Right lung (tissue), 2 donors: ENCODE measurements at regions not wholly inside any gene's neighbourhood (a gene's known extent, or its start where the extent isn't known, plus 50 kb on each side); places are given as distances from the start of the nearest gene placed in this dataset.

Experiments
- DNase-seq, 2 donors: peaks; one replicate each; pipeline ENCODE4 v3.0.0-alpha.2; 2013

GRCh38 chr9:14432666-14433350 is 118.9 kb upstream of the NFIB start:
- DNase-seq = peak in 1 of 2 donors; percentile 47

GRCh38 chr9:14428781-14429230 is 114.9 kb upstream of the NFIB start:
- DNase-seq = peak; percentile 73 to 83

- no peak for DNase-seq
These were observed 113.5 kb upstream of the NFIB start for GRCh38 chr9:14427419-14427818.

DNA sequence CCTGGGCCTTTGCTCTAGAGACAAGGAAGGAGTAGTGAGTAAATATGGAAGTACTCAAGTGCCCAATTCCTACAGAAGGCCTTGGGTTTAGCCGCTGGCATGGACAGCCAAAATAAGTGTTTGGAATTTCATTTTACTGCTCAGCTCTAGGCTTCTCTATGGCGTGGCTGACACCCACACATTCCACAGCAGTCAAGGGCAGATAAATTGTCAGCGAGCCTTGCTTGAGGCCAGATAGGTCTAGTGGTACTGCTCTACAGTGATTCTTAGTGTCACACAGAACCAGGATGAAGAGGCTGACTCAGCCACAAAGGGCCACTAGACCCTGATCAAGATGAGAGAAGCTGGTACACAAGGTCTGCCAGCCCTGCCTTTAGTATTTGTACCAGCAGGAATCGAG is 111.0 kb upstream of the NFIB start:
- DNase-seq = no peak

DNA sequence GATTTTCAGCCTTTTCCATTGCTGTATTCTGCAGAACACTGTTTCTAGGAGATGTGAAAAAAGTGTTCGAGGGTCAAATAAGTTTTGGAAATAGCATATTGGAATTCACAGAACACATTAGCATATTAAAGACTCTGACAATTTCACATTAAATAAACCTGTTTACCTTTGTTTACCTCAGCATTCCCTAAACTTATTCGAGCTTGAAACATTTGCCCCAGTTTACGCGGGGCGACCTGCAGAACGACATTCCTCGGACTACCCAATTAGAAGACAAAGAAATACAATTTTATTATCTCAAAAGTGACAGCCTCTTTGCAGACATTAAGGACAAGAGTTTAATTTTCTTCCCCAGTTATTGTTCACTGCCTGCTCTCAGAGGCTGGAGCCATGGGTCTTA is 110.3 kb upstream of the NFIB start:
- no peak for DNase-seq

GRCh38 chr9:14423815-14424261 is 109.9 kb upstream of the NFIB start:
- DNase-seq = no peak

- no peak for DNase-seq
These were observed 107.3 kb upstream of the NFIB start for GRCh38 chr9:14421291-14421690.

DNA sequence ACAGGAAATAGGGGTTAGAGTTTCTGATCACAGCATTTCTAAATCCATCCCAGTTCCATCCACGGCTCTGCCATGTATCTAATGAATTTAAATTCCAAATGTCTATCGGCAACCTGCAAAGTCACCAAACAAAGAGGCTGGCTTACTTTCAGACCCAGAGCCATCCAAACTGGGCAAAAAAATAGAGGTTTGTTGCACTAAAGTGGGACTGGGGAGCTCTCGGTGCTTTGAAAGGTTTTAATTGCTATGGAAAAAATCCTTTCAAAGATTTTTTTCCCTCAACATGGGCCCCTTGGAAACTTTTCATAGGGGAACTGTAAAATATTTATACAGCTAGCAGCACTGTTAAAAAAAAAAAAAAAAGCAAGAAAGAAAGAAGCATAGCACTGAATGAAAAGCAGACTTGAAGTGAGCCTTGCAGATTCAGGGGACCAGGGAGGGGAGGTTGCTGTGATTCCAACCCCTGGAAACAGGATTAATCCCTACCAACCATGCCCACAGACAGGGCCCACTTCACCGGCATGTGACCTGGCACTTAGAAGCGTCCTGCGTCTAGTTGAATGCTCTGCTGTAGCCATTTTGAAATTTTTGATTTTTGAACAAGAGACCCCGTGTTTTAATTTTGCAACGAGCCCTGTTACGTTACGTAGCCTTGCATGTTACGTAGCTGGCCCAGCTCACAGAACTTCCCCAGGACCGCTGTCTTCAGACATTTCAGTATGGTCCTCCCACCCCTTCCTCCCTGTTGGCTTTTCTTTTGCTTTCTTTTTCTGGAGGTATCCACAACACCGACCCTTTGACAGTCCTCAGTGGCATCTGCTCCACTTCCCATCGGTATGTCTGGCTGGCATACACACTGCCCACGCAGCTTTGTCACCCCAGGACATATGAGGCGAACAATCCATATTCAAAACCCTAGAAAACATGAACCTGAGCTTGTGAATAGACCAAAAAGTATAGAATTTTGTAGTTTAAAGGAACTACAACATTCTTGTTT is 105.3 kb upstream of the NFIB start:
- peak in 1 of 2 donors; percentile 44 for DNase-seq

DNA sequence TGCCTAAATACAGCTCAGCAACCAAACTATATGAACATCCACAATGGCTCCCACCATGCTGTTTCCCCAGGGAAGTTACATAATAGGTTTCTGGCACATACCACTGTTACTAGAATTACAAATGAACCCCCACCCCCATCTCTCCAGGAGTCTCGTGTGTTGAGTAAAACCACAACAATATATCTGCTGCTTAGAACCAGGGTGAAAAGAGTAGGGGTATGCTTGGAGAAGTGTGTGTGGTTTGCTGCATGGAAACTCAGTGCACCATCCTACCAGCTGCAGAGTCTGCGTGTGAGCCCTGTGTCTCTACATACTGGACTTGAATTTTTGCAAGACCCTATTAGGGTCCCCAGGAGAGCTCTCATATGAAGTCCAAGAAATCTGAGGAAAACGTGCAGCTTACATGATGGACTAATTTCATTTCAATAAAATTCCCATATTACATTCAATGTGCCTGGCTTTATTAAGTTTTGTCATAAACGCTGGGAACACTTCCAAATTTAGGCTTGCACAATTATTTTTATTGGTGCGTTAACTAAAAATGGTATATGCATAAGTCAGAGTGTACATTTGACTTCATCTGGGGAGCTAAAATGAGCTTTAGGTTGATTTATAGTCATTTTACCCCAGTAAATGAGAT is 104.5 kb upstream of the NFIB start:
- no peak for DNase-seq

DNA sequence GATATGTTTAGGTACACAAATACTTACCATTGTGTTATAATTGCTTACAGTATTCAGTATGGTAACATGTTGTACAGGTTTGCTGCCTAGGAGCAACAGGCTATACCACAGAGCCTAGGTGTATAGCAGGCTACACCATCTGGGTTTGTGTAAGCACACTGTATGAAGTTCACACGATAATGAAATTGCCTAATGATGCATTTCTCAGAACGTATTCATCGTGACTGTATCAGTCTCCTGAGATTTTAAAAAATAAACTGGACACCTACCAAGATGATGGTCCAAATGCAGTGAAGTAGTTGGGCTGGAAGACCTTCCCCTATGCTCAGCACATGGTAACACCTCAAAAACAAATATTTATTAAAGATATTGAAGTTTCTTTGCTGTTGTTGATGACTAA is 103.3 kb upstream of the NFIB start:
- DNase-seq = no peak

- no peak for DNase-seq
These were observed 102.0 kb upstream of the NFIB start for GRCh38 chr9:14415947-14416346.

DNA sequence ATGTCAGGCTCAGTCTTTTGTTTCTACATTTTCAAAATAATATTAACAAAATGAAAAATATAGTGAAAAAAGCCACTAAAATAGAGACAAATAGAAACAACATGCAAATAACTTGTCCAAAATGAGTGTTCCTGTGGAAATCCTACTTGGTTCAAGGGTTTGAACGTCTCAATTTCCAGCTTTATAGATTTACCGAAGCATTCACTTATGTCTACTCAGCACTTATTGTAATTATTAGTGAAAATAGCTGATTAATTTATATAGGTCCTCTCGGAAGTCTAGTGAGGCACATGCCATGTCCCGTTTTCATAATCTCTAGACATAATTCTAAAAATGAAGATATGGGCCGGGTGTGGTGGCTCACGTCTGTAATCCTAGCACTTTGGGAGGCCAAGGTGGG is 99.9 kb upstream of the NFIB start:
- DNase-seq = no peak

- DNase-seq = no peak
These were observed 98.8 kb upstream of the NFIB start for GRCh38 chr9:14412775-14413174.

DNA sequence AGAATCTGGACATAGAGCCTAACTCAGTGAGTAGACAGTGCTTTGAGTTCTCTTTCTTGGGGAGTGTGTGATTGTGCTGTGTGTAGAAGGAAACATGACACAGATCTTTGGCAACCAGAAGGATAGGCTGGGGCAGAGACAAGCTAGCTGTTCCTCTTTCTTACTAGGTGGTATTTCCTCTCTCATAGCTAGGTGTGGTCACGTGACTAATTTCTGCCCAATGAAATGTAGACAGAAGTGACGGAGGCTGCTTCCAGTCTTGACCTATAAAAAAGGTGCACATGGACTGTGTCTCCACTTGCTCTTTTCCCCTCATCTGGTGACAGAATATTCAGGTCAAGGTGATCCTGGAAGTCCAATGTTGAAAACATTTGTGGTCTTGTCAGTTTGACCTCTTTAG is 92.5 kb upstream of the NFIB start:
- DNase-seq = no peak

- no peak for DNase-seq
These were observed 91.3 kb upstream of the NFIB start for GRCh38 chr9:14405176-14405706.

DNA sequence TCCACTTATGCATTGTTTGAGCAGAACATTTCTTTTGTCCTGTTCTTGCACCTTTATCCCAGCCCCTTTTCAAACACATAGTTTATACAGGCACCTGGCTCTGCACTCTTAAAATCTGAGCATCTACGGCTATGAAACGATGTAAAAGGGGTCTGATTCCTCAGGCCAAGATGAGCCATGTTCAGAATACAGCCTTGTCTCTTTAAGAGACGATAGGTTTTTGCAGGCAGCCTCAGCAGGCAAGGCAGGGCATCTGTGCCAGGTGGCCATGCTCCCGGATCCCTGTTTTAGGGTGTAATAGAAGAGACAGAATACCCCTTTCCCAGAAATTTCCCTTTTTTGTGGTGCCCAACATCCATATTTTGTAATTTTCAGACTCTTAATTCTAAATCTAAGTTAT is 89.1 kb upstream of the NFIB start:
- DNase-seq = no peak

GRCh38 chr9:14402583-14402982 is 88.6 kb upstream of the NFIB start:
- DNase-seq = no peak

DNA sequence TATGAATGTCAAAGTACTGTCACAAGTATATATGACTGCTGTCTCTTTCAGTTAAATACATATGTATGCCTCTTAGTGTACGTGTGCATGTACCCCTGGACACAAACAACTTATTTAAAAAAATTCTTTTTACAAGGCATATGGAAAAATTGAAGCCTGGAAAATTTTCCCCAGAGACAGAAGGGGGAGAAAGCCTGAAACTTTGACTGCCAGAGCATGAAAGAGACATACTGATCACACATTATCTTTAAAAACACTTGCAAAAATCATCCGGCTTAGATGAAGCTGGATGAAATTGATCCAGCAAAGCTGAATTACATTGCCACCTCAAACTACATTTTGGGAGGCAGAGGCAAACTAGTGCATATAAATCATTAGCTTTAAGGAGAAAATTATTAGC is 88.0 kb upstream of the NFIB start:
- no peak for DNase-seq

GRCh38 chr9:14400658-14400995 is 86.7 kb upstream of the NFIB start:
- DNase-seq = peak; percentile 76 to 79

- no peak for DNase-seq
These were observed 86.1 kb upstream of the NFIB start for GRCh38 chr9:14399756-14400657.

- no peak for DNase-seq
These were observed 84.5 kb upstream of the NFIB start for GRCh38 chr9:14398473-14398872.
